Lower leg skin (tissue), 4 donors: ENCODE measurements at regions not wholly inside any gene's neighbourhood (a gene's known extent, or its start where the extent isn't known, plus 50 kb on each side); places are given as distances from the start of the nearest gene placed in this dataset.

Experiments used
- DNase-seq, 2 donors: peaks; one replicate each; pipeline ENCODE4 v3.0.0-alpha.2; 2019; ENCODE audit warnings: low spot score in 2 of 2
- H3K4me3 ChIP-seq: fragments of 200-600 bp; sonication (generic); 2 replicates; pipeline ENCODE4 v1.5.1; 2017; ENCODE audit warnings: mild to moderate bottlenecking, low read depth; ENCODE audit not compliant: poor library complexity, severe bottlenecking
- CTCF ChIP-seq, 3 donors: fragments of 450-650 bp; IDR thresholded peaks; one replicate each; pipeline ENCODE4 v1.5.1; 2016; ENCODE audit warnings: antibody characterized with exemption in 3 of 3, mild to moderate bottlenecking in 3 of 3, moderate library complexity in 2 of 3
- POLR2A ChIP-seq, 2 donors: fragments of 450-650 bp; IDR thresholded peaks; one replicate each; pipeline ENCODE4 v1.6.1; 2016 to 2017; ENCODE audit warnings: antibody characterized with exemption in 2 of 2, mild to moderate bottlenecking in 1 of 2, moderate library complexity in 1 of 2
- WGBS, 2 donors: methylation state at CpG; one replicate each; pipeline ENCODE4 v1.1.5; 2018; 5-methylcytosine and 5-hydroxymethylcytosine counted together
- intact Hi-C: fragments of 100-400 bp; cut with DNase I; formaldehyde crosslinking; loops from one replicate; pipeline ENCODE4 v1.15.0; 2023; ENCODE audit warnings: low total_unique reads

GRCh38 chr4:37139987-37140386 is 104.6 kb upstream of the NWD2 start:
- 43 to 52% methylated on average over 1 of the region's 1 CpG for WGBS, 2 donors
- no peak for TF ChIP-seq POLR2A (IDR thresholded peaks at IDR 0.05)
- TF ChIP-seq CTCF (IDR thresholded peaks at IDR 0.05) = no peak
- intact Hi-C loops = no loop called here
- H3K4me3 ChIP-seq = no peak overlapping the region
- DNase-seq = no peak

GRCh38 chr4:37146260-37146659 is 98.3 kb upstream of the NWD2 start:
- intact Hi-C loops = no loop called here
- TF ChIP-seq CTCF (IDR thresholded peaks at IDR 0.05) = no peak
- no peak for TF ChIP-seq POLR2A (IDR thresholded peaks at IDR 0.05)
- WGBS, 2 donors = 73 to 76% methylated on average over 2 of the region's 2 CpGs

GRCh38 chr4:37157476-37158167 is 86.9 kb upstream of the NWD2 start:
- 88 to 92% methylated on average over 2 of the region's 2 CpGs for WGBS, 2 donors
- intact Hi-C loops = no loop called here
- DNase-seq = no peak
- TF ChIP-seq POLR2A (IDR thresholded peaks at IDR 0.05) (no peak), CTCF (IDR thresholded peaks at IDR 0.05) (no peak)
- no peak overlapping the region for H3K4me3 ChIP-seq

More at GRCh38 chr4:37146260-37146659, 98.3 kb upstream of the NWD2 start:
- DNase-seq = no peak
- no peak overlapping the region for H3K4me3 ChIP-seq

GRCh38 chr4:37160653-37161052 is 83.9 kb upstream of the NWD2 start:
- intact Hi-C loops = no loop called here
- WGBS, 2 donors = 83 to 84% methylated on average over 8 of the region's 8 CpGs
- no peak overlapping the region for H3K4me3 ChIP-seq
- TF ChIP-seq POLR2A (IDR thresholded peaks at IDR 0.05) (no peak), CTCF (IDR thresholded peaks at IDR 0.05) (no peak)
- no peak for DNase-seq

GRCh38 chr4:37165844-37166243 is 78.7 kb upstream of the NWD2 start:
- TF ChIP-seq CTCF (IDR thresholded peaks at IDR 0.05) (no peak), POLR2A (IDR thresholded peaks at IDR 0.05) (no peak)
- intact Hi-C loops = no loop called here
- no peak for DNase-seq

GRCh38 chr4:37169956-37170355 is 74.6 kb upstream of the NWD2 start:
- TF ChIP-seq POLR2A (IDR thresholded peaks at IDR 0.05) = no peak
- TF ChIP-seq CTCF (IDR thresholded peaks at IDR 0.05) = no peak
- H3K4me3 ChIP-seq = no peak overlapping the region
- WGBS, 2 donors = 79 to 81% methylated on average over 5 of the region's 5 CpGs
- DNase-seq = no peak
- intact Hi-C loops = no loop called here

More at GRCh38 chr4:37165844-37166243, 78.7 kb upstream of the NWD2 start:
- WGBS, 2 donors = 70 to 92% methylated on average over 3 of the region's 3 CpGs
- H3K4me3 ChIP-seq = no peak overlapping the region
